ENCODE measurements at regions not wholly inside any gene's neighbourhood (a gene's known extent, or its start where the extent isn't known, plus 50 kb on each side); places are given as distances from the start of the nearest gene placed in this dataset.

DNA sequence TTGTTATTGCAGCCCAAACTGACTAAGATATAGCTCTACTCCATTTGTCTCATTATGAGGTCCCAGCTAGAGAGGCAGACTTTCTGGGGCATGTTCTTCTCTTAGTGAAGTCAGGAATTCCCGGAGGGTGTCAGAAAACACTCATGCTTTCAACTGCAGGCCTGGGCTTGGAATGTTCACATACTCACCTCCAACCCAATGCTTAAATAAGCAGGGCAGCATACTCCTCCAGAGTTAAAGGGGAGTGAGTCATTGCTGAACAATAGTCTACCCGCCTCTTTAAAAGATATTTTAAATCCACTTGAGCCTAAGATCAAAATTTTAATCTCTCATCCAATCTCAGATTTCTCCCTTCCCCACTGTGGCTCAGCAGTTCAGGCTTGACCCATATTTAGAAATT lies 167.8 kb upstream of the DPH6 start:
- 58 to 71% (median 68%) methylated on average over 2 of the region's 2 CpGs for WGBS, 5 donors
- no peaks in the 10 kb centered on the region for H3K36me3 ChIP-seq
- TF ChIP-seq POLR2AphosphoS5 (IDR thresholded peaks at IDR 0.05) (peak in 1 of 3 donors; percentile 8), EP300 (IDR thresholded peaks at IDR 0.05) (no peak), CTCF (IDR thresholded peaks at IDR 0.05) (no peak)
- intact Hi-C loops (cut with DNase I; ENCODE audit: low total_unique reads): no loop called here
- no peaks in the 10 kb centered on the region for H3K27me3 ChIP-seq
- no peak overlapping the region for H3K27ac ChIP-seq
- DNase-seq: no peak
- H3K4me1 ChIP-seq: peaks cover 0 to 9% (median 0%) of the 10 kb centered on the region in 4 donors
- H3K4me3 ChIP-seq: no peak overlapping the region
- no peaks in the 10 kb centered on the region for H3K9me3 ChIP-seq

GRCh38 chr15:35717721-35718120 lies 171.8 kb upstream of the DPH6 start:
- Histone ChIP-seq H3K9me3 (no peaks in the 10 kb centered on the region), H3K4me3 (no peak overlapping the region), H3K27me3 (no peaks in the 10 kb centered on the region), H3K36me3 (no peaks in the 10 kb centered on the region), H3K27ac (no peak overlapping the region), H3K4me1 (peaks cover 0 to 9% (median 0%) of the 10 kb centered on the region in 4 donors)
- TF ChIP-seq POLR2AphosphoS5 (IDR thresholded peaks at IDR 0.05) (no peak), POLR2A (IDR thresholded peaks at IDR 0.05) (no peak), EP300 (IDR thresholded peaks at IDR 0.05) (no peak), CTCF (IDR thresholded peaks at IDR 0.05) (no peak)
- no peak for DNase-seq
- intact Hi-C loops (cut with DNase I; ENCODE audit: low total_unique reads): no loop called here
- WGBS, 5 donors: 74 to 90% (median 86%) methylated on average over 4 of the region's 4 CpGs

GRCh38 chr15:35720019-35720418 lies 174.1 kb upstream of the DPH6 start:
- no peak overlapping the region for H3K4me3 ChIP-seq
- H3K36me3 ChIP-seq: no peaks in the 10 kb centered on the region
- intact Hi-C loops (cut with DNase I; ENCODE audit: low total_unique reads): no loop called here
- no peaks in the 10 kb centered on the region for H3K27me3 ChIP-seq
- H3K27ac ChIP-seq: no peak overlapping the region
- H3K4me1 ChIP-seq: no peaks in the 10 kb centered on the region
- WGBS, 5 donors: 44 to 61% (median 59%) methylated on average over 2 of the region's 2 CpGs
- H3K9me3 ChIP-seq: no peaks in the 10 kb centered on the region
- TF ChIP-seq POLR2A (IDR thresholded peaks at IDR 0.05) (no peak), CTCF (IDR thresholded peaks at IDR 0.05) (no peak), POLR2AphosphoS5 (IDR thresholded peaks at IDR 0.05) (no peak)
- DNase-seq: no peak

GRCh38 chr15:35720984-35721383 lies 175.0 kb upstream of the DPH6 start:
- DNase-seq: no peak
- Histone ChIP-seq H3K27me3 (no peaks in the 10 kb centered on the region), H3K9me3 (no peaks in the 10 kb centered on the region), H3K27ac (no peak overlapping the region), H3K4me1 (no peaks in the 10 kb centered on the region), H3K36me3 (no peaks in the 10 kb centered on the region), H3K4me3 (no peak overlapping the region)
- WGBS, 5 donors: 75 to 91% (median 87%) methylated on average over 2 of the region's 2 CpGs
- intact Hi-C loops (cut with DNase I; ENCODE audit: low total_unique reads): no loop called here
- TF ChIP-seq CTCF (IDR thresholded peaks at IDR 0.05): no peak
- TF ChIP-seq EP300 (IDR thresholded peaks at IDR 0.05): no peak
- no peak for TF ChIP-seq POLR2A (IDR thresholded peaks at IDR 0.05)
- TF ChIP-seq POLR2AphosphoS5 (IDR thresholded peaks at IDR 0.05): no peak
